CD14-positive monocyte (primary cell): ENCODE measurements at regions not wholly inside any gene's neighbourhood (a gene's known extent, or its start where the extent isn't known, plus 50 kb on each side); places are given as distances from the start of the nearest gene placed in this dataset.

Experiments used
- DNase-seq, 3 donors: peaks; one replicate each; pipeline ENCODE4 v3.0.0-alpha.2; 2011 to 2022
- H2AFZ ChIP-seq: 2 replicates; pipeline ENCODE4 v1.6.0; 2012; ENCODE audit warnings: mild to moderate bottlenecking, low read depth, low read length, inconsistent platforms; ENCODE audit not compliant: insufficient read depth, poor library complexity, severe bottlenecking
- H3K27ac ChIP-seq, 2 donors: 1 replicate in 1 of 2; 2 replicates in 1 of 2; pipeline ENCODE4 v1.5.1; 2012 to 2013; ENCODE audit warnings: low read length in 2 of 2, control low read depth in 1 of 2, inconsistent platforms in 1 of 2, low read depth in 1 of 2, mild to moderate bottlenecking in 1 of 2
- H3K27me3 ChIP-seq, 2 donors: one replicate each; pipeline versions ENCODE4 v1.6.0 to v1.6.1; 2011 to 2013; ENCODE audit warnings: low read length in 2 of 2; ENCODE audit not compliant: control insufficient read depth in 2 of 2, insufficient read depth in 2 of 2
- H3K36me3 ChIP-seq, 2 donors: replicated peaks in 1 of 2; 1 replicate in 1 of 2; 2 replicates in 1 of 2; pipeline versions ENCODE4 v1.5.1 to v1.6.1; 2012 to 2013; ENCODE audit warnings: low read length in 2 of 2, control low read depth in 1 of 2, inconsistent platforms in 1 of 2, mild to moderate bottlenecking in 1 of 2; ENCODE audit not compliant: insufficient read depth in 2 of 2, control insufficient read depth in 1 of 2
- H3K4me1 ChIP-seq, 2 donors: 1 replicate in 1 of 2; 2 replicates in 1 of 2; pipeline versions ENCODE4 v1.5.1 to v1.6.1; 2012 to 2013; ENCODE audit warnings: low read length in 2 of 2, control low read depth in 1 of 2, inconsistent platforms in 1 of 2, mild to moderate bottlenecking in 1 of 2, moderate library complexity in 1 of 2; ENCODE audit not compliant: insufficient read depth in 2 of 2, control insufficient read depth in 1 of 2
- H3K4me2 ChIP-seq: replicated peaks from 2 replicates; pipeline ENCODE3; 2012; ENCODE audit warnings: low read length, moderate library complexity, mild to moderate bottlenecking; ENCODE audit not compliant: poor library complexity, severe bottlenecking; ENCODE audit errors: extremely low read depth
- H3K4me3 ChIP-seq, 3 experiments: fragments of 200-600 bp in 1 of 3; sonication (generic) in 1 of 3; replicated peaks in 1 of 3; 1 replicate in 2 of 3; 2 replicates in 1 of 3; pipeline ENCODE4 v1.5.1; 2011 to 2013; ENCODE audit warnings: low read length in 3 of 3, mild to moderate bottlenecking in 3 of 3, control low read depth in 2 of 3, low read depth in 2 of 3, inconsistent platforms in 1 of 3, moderate library complexity in 1 of 3
- H3K79me2 ChIP-seq: 2 replicates; pipeline ENCODE4 v1.6.0; 2012; ENCODE audit warnings: mild to moderate bottlenecking, control low read depth, inconsistent platforms, low read length, moderate library complexity; ENCODE audit not compliant: insufficient read depth
- H3K9ac ChIP-seq: 2 replicates; pipeline ENCODE4 v1.6.0; 2017; ENCODE audit warnings: low read length, mild to moderate bottlenecking; ENCODE audit not compliant: insufficient read depth, poor library complexity, severe bottlenecking
- H3K9me3 ChIP-seq, 2 donors: replicated peaks in 1 of 2; 1 replicate in 1 of 2; 2 replicates in 1 of 2; pipeline versions ENCODE4 v1.5.1 to v1.6.1; 2012 to 2013; ENCODE audit warnings: low read length in 2 of 2, control low read depth in 1 of 2; ENCODE audit not compliant: control insufficient read depth in 1 of 2, insufficient read depth in 1 of 2
- H4K20me1 ChIP-seq: 2 replicates; pipeline ENCODE4 v1.6.0; 2012; ENCODE audit warnings: mild to moderate bottlenecking, low read length, control low read depth, moderate library complexity; ENCODE audit not compliant: insufficient read depth
- H3K27ac Mint-ChIP-seq, 7 donors: one replicate each; pipeline ENCODE4 v1.8.0; 2020; ENCODE audit warnings: mild to moderate bottlenecking in 7 of 7, mixed read lengths in 7 of 7, moderate library complexity in 6 of 7, inconsistent platforms in 2 of 7
- H3K27me3 Mint-ChIP-seq, 3 donors: one replicate each; pipeline ENCODE4 v1.8.0; 2021 to 2022; ENCODE audit warnings: low read depth in 3 of 3, mild to moderate bottlenecking in 3 of 3, mixed read lengths in 3 of 3, moderate library complexity in 3 of 3, inconsistent platforms in 1 of 3
- H3K36me3 Mint-ChIP-seq, 2 donors: one replicate each; pipeline ENCODE4 v1.8.0; 2020; ENCODE audit warnings: mixed read lengths in 2 of 2, inconsistent platforms in 1 of 2, mild to moderate bottlenecking in 1 of 2
- H3K4me1 Mint-ChIP-seq: one replicate; pipeline ENCODE4 v1.8.0; 2020; ENCODE audit warnings: mild to moderate bottlenecking, mixed read lengths
- H3K4me3 Mint-ChIP-seq, 2 donors: one replicate each; pipeline ENCODE4 v1.8.0; 2020; ENCODE audit warnings: mild to moderate bottlenecking in 2 of 2, mixed read lengths in 2 of 2, moderate library complexity in 1 of 2
- H3K9me3 Mint-ChIP-seq, 7 donors: one replicate each; pipeline ENCODE4 v1.8.0; 2020 to 2022; ENCODE audit warnings: mixed read lengths in 7 of 7, mild to moderate bottlenecking in 6 of 7, moderate library complexity in 6 of 7, inconsistent platforms in 2 of 7
- CTCF ChIP-seq: fragments of 200-600 bp; IDR thresholded peaks from one replicate; pipeline ENCODE4 v1.8.0; 2022; ENCODE audit warnings: antibody characterized with exemption, mild to moderate bottlenecking
- WGBS: methylation state at CpG from one replicate; pipeline ENCODE4 v1.1.5; 2013; ENCODE audit warnings: missing lambda C conversion rate; ENCODE audit not compliant: insufficient coverage; 5-methylcytosine and 5-hydroxymethylcytosine counted together
- intact Hi-C, 2 donors: fragments of 100-400 bp; cut with micrococcal nuclease; formaldehyde crosslinking; loops; one replicate each; pipeline versions ENCODE4 v1.15.0 to v1.15.1; 2023

GRCh38 chr5:58022055-58022454 is 437.8 kb downstream of the PLK2 start:
- no peak overlapping the region for H3K4me3 Mint-ChIP-seq
- no peaks in the 10 kb centered on the region for H3K27me3 ChIP-seq

DNA sequence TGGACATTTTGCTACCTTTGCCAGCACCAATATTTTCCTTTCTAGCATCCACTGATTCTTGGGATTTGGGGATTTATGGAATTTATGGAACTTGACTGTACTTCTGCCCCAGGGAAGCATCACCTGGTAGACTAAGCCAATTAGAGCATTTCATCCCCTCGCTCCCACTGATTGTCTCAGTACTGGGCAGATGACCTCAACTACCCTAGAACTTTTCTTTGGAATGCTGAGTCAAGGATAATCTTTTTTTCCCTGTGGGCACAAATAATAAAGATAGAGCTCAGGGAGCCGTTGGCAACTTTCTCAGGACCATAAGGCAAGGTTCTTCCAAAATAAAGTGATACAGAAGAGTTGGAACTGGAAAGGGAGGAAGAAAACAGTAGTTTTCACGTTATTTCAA is 438.4 kb downstream of the PLK2 start:
- no peaks in the 10 kb centered on the region for H3K27me3 ChIP-seq
- Mint-ChIP-seq H3K27ac (no peak overlapping the region), H3K27me3 (peaks cover 0 to 2% (median 0%) of the 10 kb centered on the region in 3 donors), H3K4me1 (no peaks in the 10 kb centered on the region), H3K9me3 (peaks cover 0 to 5% (median 2%) of the 10 kb centered on the region in 7 donors), H3K36me3 (no peaks in the 10 kb centered on the region), H3K4me3 (no peak overlapping the region)
- H3K4me2 ChIP-seq: no peak overlapping the region
- no peak overlapping the region for H2AFZ ChIP-seq
- H3K27ac ChIP-seq: no peak overlapping the region
- no peak for DNase-seq
- H3K4me3 ChIP-seq: no peak overlapping the region
- H3K79me2 ChIP-seq: no peaks in the 10 kb centered on the region
- no peaks in the 10 kb centered on the region for H4K20me1 ChIP-seq
- TF ChIP-seq CTCF: no peak
- no peaks in the 10 kb centered on the region for H3K9me3 ChIP-seq
- WGBS: no CpG with 5 or more reads among the region's 3 CpGs
- intact Hi-C loops: no loop called here
- H3K36me3 ChIP-seq: no peaks in the 10 kb centered on the region
- no peak overlapping the region for H3K9ac ChIP-seq
- no peaks in the 10 kb centered on the region for H3K4me1 ChIP-seq

More at GRCh38 chr5:58022055-58022454, 437.8 kb downstream of the PLK2 start:
- Histone ChIP-seq H3K27ac (no peak overlapping the region), H3K4me3 (no peak overlapping the region), H3K4me1 (no peaks in the 10 kb centered on the region), H3K4me2 (no peak overlapping the region), H3K9me3 (no peaks in the 10 kb centered on the region), H3K79me2 (no peaks in the 10 kb centered on the region), H3K36me3 (no peaks in the 10 kb centered on the region), H4K20me1 (no peaks in the 10 kb centered on the region), H3K9ac (no peak overlapping the region), H2AFZ (no peak overlapping the region)
- 81% methylated on average over 2 of the region's 2 CpGs for WGBS
- H3K9me3 Mint-ChIP-seq: peaks cover 0 to 5% (median 2%) of the 10 kb centered on the region in 7 donors
- no peak for DNase-seq
- no peak overlapping the region for H3K27ac Mint-ChIP-seq
- intact Hi-C loops: no loop called here
- no peaks in the 10 kb centered on the region for H3K36me3 Mint-ChIP-seq
- H3K4me1 Mint-ChIP-seq: no peaks in the 10 kb centered on the region
- peaks cover 0 to 2% (median 0%) of the 10 kb centered on the region in 3 donors for H3K27me3 Mint-ChIP-seq
- no peak for TF ChIP-seq CTCF
